Effector memory CD4-positive, alpha-beta T cell (primary cell): ENCODE measurements at regions not wholly inside any gene's neighbourhood (a gene's known extent, or its start where the extent isn't known, plus 50 kb on each side); places are given as distances from the start of the nearest gene placed in this dataset.

Experiments used
- DNase-seq, 3 donors: peaks; one replicate each; pipeline ENCODE4 v3.0.0-alpha.2; 2020
- H3K27ac ChIP-seq: 2 replicates; pipeline ENCODE4 v1.7.0; 2013; ENCODE audit warnings: mild to moderate bottlenecking, low read length, moderate library complexity; ENCODE audit not compliant: insufficient read depth, poor library complexity, severe bottlenecking
- H3K27me3 ChIP-seq: replicated peaks from 2 replicates; pipeline ENCODE4 v1.7.0; 2013; ENCODE audit warnings: mild to moderate bottlenecking, low read length; ENCODE audit not compliant: insufficient read depth, control insufficient read depth, poor library complexity, severe bottlenecking
- H3K36me3 ChIP-seq: 2 replicates; pipeline ENCODE4 v1.7.0; 2013; ENCODE audit warnings: mild to moderate bottlenecking, low read length, moderate library complexity; ENCODE audit not compliant: control insufficient read depth, insufficient read depth
- H3K4me1 ChIP-seq: 2 replicates; pipeline ENCODE4 v1.7.0; 2013; ENCODE audit warnings: low read length, mild to moderate bottlenecking; ENCODE audit not compliant: control insufficient read depth, insufficient read depth, poor library complexity, severe bottlenecking
- H3K4me3 ChIP-seq: 2 replicates; pipeline ENCODE4 v1.7.0; 2013; ENCODE audit warnings: low read length, low read depth, mild to moderate bottlenecking; ENCODE audit not compliant: insufficient read depth, poor library complexity, severe bottlenecking
- H3K9me3 ChIP-seq: 2 replicates; pipeline ENCODE4 v1.7.0; 2013; ENCODE audit warnings: mild to moderate bottlenecking, low read length, moderate library complexity; ENCODE audit not compliant: control insufficient read depth

- DNase-seq: no peak
- Histone ChIP-seq H3K27ac (no peak overlapping the region), H3K36me3 (no peaks in the 10 kb centered on the region)
Observed at GRCh38 chrX:14084466-14084865, 54.8 kb upstream of the GEMIN8 start.

GRCh38 chrX:14083783-14084182 lies 54.1 kb upstream of the GEMIN8 start:
- Histone ChIP-seq H3K27ac (no peak overlapping the region), H3K4me3 (no peak overlapping the region), H3K4me1 (no peaks in the 10 kb centered on the region), H3K36me3 (no peaks in the 10 kb centered on the region), H3K9me3 (no peaks in the 10 kb centered on the region), H3K27me3 (no peaks in the 10 kb centered on the region)
- no peak for DNase-seq

More at GRCh38 chrX:14084466-14084865, 54.8 kb upstream of the GEMIN8 start:
- Histone ChIP-seq H3K9me3 (no peaks in the 10 kb centered on the region), H3K27me3 (no peaks in the 10 kb centered on the region), H3K4me3 (no peak overlapping the region), H3K4me1 (no peaks in the 10 kb centered on the region)

GRCh38 chrX:14079891-14080430 lies 50.3 kb upstream of the GEMIN8 start:
- Histone ChIP-seq H3K27ac (no peak overlapping the region), H3K27me3 (no peaks in the 10 kb centered on the region), H3K36me3 (no peaks in the 10 kb centered on the region), H3K4me1 (no peaks in the 10 kb centered on the region), H3K4me3 (no peak overlapping the region), H3K9me3 (no peaks in the 10 kb centered on the region)
- DNase-seq: no peak
